Kidney epithelial cell (primary cell): ENCODE measurements at regions not wholly inside any gene's neighbourhood (a gene's known extent, or its start where the extent isn't known, plus 50 kb on each side); places are given as distances from the start of the nearest gene placed in this dataset.
"Not testable (repeated sequence)": the region's sequence is repeated elsewhere in the genome, so short reads cannot be mapped to it uniquely, and the experiment has no call there.

Source experiments
- DNase-seq: peaks from one replicate; pipeline ENCODE4 v3.0.0-alpha.2; 2010; ENCODE audit warnings: low read depth
- H3K27me3 ChIP-seq: 2 replicates; pipeline ENCODE4 v1.6.0; 2011; ENCODE audit warnings: low read length; ENCODE audit not compliant: control insufficient read depth, insufficient read depth
- H3K36me3 ChIP-seq: 2 replicates; pipeline ENCODE4 v1.5.1; 2011; ENCODE audit warnings: low read length; ENCODE audit not compliant: control insufficient read depth, insufficient read depth
- H3K4me3 ChIP-seq: 2 replicates; pipeline ENCODE4 v1.5.1; 2011; ENCODE audit warnings: low read depth, mild to moderate bottlenecking, control low read depth, low read length
- TF ChIP-seq, protein P1 (sequence below): IDR thresholded peaks from 2 replicates; pipeline ENCODE4 v1.5.1; 2011; ENCODE audit warnings: mild to moderate bottlenecking, moderate library complexity, low read length, control low read depth, inconsistent platforms; ENCODE audit not compliant: insufficient read depth, poor library complexity, severe bottlenecking

DNA sequence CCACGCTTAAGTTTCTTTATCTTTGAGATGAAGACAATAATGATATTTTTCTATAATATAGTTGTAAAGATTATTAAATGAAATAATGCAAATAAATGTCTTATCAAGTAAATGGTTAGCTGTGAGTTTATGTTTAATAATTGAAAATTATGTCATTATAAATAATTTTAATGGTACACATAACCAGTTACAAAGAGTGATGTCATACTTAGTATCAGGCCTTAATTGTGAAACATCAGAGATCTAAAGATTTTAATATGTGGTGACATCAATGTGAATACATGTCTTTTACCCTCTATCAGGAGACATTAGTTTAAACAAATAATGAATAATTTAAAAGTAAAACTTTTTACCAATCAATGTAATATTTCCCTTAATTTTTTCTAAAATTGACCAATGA, 63.8 kb upstream of the P2RY1 start:
- DNase-seq = no peak
- Histone ChIP-seq H3K36me3 (no peaks in the 10 kb centered on the region), H3K27me3 (no peaks in the 10 kb centered on the region), H3K4me3 (no peak overlapping the region)
- TF ChIP-seq, protein P1, sequence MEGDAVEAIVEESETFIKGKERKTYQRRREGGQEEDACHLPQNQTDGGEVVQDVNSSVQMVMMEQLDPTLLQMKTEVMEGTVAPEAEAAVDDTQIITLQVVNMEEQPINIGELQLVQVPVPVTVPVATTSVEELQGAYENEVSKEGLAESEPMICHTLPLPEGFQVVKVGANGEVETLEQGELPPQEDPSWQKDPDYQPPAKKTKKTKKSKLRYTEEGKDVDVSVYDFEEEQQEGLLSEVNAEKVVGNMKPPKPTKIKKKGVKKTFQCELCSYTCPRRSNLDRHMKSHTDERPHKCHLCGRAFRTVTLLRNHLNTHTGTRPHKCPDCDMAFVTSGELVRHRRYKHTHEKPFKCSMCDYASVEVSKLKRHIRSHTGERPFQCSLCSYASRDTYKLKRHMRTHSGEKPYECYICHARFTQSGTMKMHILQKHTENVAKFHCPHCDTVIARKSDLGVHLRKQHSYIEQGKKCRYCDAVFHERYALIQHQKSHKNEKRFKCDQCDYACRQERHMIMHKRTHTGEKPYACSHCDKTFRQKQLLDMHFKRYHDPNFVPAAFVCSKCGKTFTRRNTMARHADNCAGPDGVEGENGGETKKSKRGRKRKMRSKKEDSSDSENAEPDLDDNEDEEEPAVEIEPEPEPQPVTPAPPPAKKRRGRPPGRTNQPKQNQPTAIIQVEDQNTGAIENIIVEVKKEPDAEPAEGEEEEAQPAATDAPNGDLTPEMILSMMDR = no peak

DNA sequence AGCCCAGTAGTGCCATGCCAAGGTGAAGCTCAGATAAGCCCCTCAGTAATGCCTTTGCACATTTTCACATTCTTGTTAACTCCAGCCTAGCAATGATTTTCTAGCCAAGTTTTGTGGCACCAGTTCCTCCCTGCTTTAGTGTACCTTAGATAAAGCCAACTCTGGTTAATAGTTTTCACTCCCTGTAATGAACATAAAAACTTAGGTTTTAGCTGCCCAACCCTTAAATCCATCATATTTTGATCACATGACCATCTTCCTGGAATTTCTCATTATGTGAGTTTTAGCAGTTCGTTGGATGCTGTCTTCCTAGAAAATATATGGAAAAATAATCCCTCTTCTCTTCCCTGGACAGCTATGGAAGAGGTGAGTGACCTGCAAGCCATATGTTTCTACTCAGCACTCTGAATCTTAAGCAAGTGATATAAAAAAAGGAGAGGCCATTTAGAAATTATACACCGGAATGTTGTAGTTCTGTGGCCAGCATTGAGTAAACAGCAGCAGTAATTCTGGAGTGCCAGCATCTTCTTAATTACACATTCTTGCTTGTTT, 62.2 kb upstream of the P2RY1 start:
- no peak overlapping the region for H3K4me3 ChIP-seq
- DNase-seq = no peak
- H3K36me3 ChIP-seq = no peaks in the 10 kb centered on the region
- TF ChIP-seq, protein P1 = no peak
- no peaks in the 10 kb centered on the region for H3K27me3 ChIP-seq

DNA sequence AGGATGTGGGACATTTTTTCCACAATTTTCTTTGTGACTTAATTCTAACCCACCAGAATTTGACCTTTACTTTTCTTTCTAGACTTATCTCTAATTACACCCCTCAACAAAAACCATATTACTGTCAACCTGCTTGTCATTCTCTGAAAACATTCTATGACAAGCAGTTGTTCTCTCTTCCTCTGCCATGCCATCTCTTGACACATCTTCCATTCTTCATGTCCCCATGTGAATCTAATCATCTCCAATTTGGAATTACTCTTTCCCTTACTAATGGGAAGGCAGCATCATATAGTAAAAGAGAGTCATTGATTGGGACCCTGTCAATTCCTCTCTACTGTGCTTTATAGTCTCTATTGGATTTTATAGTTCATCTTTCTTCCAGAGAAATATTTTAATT, 61.3 kb upstream of the P2RY1 start:
- no peak overlapping the region for H3K4me3 ChIP-seq
- TF ChIP-seq, protein P1 = no peak
- no peaks in the 10 kb centered on the region for H3K36me3 ChIP-seq
- H3K27me3 ChIP-seq = no peaks in the 10 kb centered on the region
- DNase-seq = no peak

DNA sequence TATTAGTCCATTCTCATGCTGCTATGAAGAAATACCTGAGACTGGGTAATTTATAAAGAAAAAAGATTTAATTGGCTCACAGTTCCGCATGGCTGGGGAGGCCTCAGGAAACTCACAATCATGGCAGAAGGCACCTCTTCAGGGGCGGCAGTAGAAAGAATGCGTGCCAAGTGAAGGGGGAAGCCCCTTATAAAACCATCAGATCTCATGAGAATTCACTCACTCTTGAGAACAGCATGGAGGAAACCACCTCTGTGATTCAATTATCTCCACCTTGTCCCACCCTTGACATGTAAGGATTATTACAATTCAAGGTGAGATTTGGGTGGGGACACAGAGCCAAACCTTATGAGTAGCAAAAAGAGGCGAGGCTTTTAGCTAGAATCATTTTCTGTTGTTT, 60.7 kb upstream of the P2RY1 start:
- DNase-seq, H3K36me3 ChIP-seq, H3K27me3 ChIP-seq, H3K4me3 ChIP-seq: not testable (repeated sequence)

DNA sequence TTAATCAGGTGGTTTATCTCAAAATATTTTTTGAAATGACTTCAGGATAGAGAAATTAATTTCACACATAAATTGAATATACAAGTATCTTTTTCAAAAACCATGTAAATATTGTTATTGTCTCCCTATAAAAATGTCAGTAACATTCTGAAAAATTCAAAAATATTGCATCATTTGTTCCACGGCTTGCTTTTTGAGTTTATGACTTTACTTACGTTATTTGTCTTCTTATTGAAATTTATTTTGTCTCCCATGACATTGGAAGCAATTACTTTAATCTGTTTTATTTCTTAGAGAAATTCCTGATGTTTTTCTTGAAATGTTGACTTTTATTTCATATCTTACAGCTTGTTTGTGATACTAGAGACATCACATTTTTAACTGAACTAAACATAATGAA, 56.9 kb upstream of the P2RY1 start:
- H3K36me3 ChIP-seq = no peaks in the 10 kb centered on the region
- H3K4me3 ChIP-seq = no peak overlapping the region
- TF ChIP-seq, protein P1 = no peak
- H3K27me3 ChIP-seq = no peaks in the 10 kb centered on the region
- no peak for DNase-seq

DNA sequence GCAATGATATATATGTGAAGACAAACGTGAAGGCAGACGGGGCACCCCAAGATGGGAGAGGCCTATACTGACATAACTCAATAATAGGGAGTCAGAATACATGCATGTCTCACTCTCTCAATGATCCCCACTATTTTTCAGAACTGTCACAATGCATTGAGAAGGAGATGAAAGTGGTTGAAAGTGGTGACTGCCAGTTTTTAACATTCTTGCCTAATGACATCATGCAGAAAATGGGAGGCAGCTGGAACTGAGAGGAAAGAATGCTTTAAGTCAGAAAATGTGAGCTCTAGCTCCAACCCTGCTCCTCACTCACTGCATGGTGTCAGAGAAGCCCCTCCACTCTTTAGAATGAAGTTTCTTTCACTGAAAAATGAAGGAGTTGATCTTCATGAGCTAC, 55.3 kb upstream of the P2RY1 start:
- H3K27me3 ChIP-seq = no peaks in the 10 kb centered on the region
- H3K36me3 ChIP-seq = no peaks in the 10 kb centered on the region
- TF ChIP-seq, protein P1 = no peak
- no peak for DNase-seq
- H3K4me3 ChIP-seq = no peak overlapping the region
